Medulla oblongata (tissue), 1 donor: ENCODE measurements at regions not wholly inside any gene's neighbourhood (a gene's known extent, or its start where the extent isn't known, plus 50 kb on each side); places are given as distances from the start of the nearest gene placed in this dataset.

ENCODE experiments used
- DNase-seq: peaks from one replicate; pipeline ENCODE4 v3.0.0-alpha.2; 2015; ENCODE audit errors: extremely low spot score

DNA sequence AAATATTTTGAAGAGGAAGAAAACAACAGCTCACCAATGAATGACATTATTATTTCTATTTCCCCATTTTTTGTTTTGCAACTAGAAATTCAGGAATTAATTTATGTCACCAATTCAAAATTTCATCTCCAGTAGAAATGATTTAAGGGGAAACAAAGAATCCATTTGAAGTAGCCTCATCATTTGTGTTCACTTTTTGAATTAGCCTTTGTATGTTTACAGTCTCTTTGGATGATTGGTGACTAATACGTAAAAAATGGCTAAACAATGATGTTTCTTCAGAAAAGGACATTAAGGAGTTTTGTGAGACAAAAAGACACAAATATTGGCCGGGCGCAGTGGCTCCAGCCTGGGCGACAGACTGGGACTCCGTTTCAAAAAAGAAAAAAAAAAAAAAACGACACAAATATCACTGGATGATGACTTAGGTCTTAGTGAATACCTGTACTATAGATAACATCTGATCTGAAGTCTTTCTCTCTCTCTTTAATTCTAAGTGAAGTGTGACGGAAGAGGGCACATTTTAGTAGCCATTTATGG lies 313.2 kb downstream of the PIK3C3 start:
- no peak for DNase-seq

DNA sequence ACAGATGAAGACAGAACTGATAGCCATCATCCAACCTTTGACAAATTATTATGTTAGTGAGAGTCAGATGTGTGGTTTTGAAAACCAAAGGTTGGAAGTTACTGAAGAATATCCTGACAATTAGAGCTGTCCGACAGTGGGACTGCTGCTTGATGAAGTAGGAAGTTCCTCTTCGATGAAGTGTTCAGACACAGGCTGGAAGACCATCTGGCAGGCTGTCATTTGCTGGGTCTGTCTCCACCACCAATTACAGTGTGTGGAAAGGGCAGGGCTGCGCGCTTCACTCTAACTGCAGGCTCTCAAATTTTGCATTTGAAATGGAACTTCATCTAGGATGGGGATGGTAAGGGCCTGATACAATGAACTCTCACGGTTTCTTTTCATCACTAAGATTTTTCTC lies 313.8 kb downstream of the PIK3C3 start:
- no peak for DNase-seq

GRCh38 chr18:42271647-42272414 lies 316.8 kb downstream of the PIK3C3 start:
- no peak for DNase-seq

DNA sequence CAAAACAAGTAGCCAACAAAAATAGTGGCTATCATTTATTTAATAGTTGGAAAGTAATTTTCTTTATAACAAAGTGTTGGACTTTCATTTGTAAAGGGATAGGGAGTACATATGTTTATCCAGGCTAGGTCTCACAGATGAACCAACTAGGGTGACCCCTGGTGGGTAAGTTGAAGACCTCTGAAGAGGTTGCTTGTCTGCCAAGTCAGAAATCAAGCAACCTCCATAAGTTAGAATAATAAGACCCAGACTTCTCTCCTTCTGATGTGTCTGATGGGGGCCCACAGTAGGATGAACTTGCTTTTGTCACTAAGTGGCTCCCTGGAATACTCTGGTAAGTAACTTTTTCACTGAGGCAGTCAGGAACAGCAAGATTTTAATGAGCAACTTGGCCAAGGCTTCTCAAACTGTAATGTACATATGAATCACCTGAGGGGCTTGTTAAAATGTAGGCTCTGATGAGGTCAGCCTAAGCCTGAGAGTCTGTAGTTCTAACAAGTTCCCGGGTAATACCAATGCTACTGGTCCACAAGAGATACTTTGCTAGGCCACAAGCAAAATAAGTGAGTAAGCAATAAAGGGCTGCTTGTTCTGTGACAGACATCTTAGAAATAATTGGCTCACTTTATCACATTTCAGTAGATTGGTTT lies 319.6 kb downstream of the PIK3C3 start:
- peak; percentile 10 for DNase-seq

DNA sequence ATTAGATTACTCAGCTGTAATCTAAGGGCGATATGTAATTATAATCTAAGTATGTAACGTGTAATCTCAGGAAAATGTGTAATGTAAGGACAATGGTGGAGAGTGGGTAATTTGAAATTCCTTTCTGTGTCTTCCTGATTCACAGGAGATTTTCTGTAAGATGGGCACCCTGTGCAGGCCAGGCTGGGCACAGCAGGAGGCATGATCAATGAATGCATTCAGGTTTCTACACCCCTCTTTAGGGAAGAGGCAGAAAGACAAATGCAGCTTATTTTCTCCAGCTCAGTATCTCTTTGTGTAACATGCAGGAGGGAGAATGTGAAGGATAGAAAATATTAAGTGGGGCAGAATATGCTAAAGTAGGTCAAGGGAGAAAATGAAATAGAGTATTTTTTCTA lies 320.1 kb downstream of the PIK3C3 start:
- DNase-seq, result peak; percentile 9

- no peak for DNase-seq
Measured at GRCh38 chr18:42275949-42276730, 321.1 kb downstream of the PIK3C3 start.

GRCh38 chr18:42281124-42281523 lies 326.1 kb downstream of the PIK3C3 start:
- no peak for DNase-seq

DNA sequence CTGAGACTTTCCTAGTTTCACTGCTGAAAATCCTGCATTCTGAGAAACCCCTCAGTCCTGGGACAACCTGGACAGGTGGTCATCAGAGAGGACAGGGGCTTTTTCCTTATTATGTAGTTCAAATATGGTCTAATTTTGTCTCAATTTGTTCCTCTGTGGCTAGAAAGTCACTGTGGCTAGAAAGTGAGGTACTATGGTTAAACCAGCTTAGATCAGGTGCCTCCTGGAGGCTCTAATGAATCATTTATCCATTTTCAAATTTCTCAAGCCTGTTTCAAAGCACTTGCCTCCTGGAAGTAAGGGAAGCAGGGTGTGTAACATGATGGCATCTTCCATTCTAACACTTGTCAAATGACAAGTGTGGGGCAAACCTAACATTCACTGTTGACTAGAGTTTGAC lies 326.8 kb downstream of the PIK3C3 start:
- no peak for DNase-seq

DNA sequence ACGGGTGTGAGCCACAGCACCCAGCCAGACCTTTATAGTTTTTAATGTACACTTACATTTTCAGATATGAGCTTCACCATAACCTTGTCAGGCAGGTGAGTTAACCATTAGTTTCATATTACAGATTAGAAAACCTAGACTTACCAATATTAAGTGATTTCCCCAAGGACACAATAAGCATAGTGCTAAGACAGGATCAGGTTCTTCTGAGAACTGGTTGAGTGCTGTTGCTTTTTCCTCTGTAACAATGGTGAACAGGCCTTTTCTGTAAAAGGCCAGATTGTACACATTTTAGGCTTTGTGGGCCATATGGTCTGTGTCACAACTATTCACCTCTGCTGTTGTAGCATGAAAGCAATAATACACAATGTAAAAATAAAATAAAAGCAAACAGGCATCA lies 332.0 kb downstream of the PIK3C3 start:
- DNase-seq, result no peak

DNA sequence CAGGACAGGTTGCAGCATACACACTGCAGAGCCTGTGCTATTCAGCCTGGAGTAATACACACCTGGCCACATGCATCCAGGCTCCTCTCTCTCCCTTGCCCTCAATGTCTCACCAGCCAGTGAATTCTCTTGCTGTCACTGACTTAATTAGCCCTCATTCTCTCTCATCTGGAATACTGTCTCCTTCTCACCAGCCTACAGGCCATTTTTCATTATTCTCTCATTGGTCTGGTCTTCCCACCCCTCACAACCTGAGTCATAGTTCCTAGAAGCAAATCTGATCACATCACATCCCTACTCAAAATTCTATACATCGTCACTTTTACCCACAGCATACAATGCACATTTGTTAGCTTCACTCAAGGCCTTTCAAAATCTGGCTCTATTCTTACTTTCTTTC lies 333.1 kb downstream of the PIK3C3 start:
- no peak for DNase-seq

- DNase-seq, result no peak
Measured at GRCh38 chr18:42289526-42289925, 334.5 kb downstream of the PIK3C3 start.

GRCh38 chr18:42290318-42291307 lies 335.6 kb downstream of the PIK3C3 start:
- DNase-seq, result no peak

DNA sequence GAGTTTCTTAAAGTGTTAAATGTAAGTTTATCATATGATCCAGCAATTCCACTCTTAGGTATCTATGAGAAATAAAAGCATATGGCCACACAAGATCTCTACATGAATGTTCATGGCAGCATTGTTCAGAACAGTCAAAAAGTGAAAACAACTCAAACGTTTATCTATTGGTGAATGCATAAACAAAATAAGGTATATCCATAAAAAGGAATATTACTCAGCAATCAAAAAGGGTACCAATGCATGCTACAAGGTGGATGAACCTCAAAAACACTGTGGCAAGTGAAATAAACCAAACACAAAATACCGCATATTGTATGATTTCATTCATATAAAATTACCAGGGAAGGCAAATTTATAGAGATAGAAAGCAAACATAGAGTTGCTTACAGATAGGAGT lies 337.6 kb downstream of the PIK3C3 start:
- no peak for DNase-seq

DNA sequence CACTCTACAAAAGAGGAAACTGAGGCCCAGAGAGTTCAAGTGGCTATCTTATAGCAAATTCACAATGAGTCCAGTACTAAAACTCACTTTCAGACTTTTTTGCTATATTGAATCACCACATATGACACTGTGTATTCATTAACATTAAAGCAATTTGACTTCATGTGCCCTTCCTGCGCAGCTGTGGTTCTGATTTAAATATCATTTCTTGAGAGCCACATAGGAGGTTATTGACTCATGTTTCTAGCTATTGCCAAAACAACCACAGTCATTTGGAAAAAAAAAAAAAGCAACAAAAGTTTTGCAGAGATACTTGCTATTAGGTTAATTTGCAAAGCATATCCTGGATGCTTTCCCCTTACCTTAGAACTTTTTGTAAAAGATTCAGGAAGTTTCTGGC lies 341.2 kb downstream of the PIK3C3 start:
- no peak for DNase-seq

- DNase-seq, result no peak
Measured at GRCh38 chr18:42296723-42297122, 341.7 kb downstream of the PIK3C3 start.

DNA sequence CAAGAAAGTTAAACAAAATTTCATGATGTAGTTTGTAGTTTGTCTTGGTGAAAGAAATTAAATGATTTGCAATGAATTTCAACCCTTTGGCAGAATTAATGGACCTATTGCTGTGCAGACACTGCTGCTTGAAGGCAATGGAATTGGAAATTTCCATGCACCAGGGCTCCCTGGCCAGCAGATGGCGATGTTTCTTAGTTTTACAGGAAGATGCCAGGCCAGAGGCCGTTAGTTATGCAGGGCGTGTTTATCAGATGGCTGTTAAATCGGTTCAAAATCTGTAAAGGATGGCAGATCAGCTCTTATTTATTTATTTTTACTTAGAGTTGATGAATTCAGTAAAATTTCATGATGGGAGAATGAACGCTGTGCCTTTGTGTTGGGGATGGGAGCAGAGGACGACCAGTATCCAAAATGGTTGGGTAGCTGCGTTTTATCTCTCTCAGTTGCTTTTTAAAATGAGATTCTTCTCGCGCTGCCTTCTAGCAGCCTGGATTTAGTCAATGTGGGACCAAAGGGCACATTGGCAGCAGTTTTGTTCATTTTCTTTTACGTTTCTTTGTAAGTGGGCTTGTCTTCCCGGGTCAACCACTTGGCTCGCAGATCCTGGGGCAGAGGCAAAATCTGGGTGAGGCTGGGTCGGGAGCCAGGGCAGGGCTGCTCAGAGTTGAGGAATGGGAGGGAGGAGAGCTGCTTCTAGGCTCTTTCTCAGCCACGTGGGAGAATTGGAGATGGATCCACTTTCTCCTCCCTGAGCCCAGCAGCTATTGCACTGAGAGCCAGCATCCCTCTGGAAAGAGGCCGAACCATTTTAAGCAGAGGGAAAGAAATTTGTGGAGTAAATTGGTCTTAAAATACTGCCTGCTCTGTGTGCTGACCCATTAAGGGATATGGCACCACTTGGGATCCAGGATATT lies 344.0 kb downstream of the PIK3C3 start:
- DNase-seq, result peak; percentile 95

DNA sequence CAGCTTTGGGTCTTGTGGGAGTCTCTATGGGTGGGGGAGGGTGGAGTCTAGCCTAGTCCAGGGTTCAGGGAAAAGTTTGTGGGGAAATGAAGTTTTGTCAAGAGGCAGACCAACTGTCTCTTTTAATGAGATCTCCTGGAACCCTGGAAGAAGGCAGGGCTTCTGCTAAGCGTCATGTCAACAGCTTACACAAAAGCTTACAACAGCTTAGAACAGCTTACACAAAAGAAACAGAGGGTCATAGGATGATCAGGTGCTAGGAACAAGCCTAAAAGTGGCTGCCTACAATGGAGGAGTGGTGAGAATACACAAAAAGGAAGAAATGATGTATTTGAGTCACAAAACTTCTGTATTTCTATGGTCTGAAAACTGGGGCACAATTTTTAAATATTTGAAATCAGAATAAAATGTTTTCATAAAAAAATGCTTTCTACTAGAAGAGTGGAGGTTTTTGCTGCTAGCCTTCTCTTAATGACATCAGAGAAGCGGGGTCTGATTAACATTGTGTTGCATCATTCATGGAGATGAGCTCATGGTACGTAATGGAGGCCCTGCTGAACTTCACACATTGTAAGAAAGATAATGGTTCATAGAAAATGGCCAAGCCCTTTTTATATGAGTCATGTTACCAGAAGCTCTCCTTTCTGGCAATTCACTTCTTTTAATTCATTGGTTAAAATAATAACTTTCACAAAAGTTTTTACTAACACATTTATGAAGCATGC lies 351.0 kb downstream of the PIK3C3 start:
- no peak for DNase-seq

DNA sequence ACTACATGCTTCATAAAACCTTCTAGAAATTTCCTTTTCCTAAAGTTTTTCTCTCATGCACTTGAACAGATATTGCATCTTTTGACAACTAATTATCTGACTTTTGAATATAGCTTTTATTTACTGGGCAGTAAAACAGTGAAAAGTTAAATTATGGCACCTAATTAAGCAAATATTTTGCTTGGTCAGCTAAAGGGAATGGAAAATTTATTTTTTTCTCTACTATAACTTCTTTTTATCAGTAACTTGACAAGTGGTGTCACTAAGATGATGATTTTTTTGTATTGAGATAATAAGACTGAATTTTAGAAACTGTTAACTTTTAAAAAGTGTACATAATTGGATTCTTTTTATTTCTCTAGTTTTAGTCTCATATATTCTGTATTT lies 351.6 kb downstream of the PIK3C3 start:
- DNase-seq, result no peak

DNA sequence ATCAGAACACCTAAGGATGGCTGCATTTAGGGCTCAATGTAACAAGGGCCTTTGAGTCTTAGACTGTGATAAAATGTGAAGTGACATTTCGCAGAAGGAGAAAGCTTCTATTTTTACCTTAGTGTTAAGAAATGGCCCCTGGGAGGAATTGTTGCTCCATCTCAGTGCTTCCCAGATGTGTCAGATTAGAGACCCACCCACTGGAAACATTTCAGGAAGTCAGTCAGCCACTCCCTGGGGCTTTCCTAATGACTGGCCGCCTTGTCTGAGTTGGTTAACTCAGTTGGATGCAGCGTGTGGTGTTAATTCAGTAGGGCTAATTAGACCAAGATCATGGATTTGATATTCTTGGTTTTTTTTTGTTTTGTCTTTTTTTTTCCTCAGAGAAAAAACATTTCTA lies 355.9 kb downstream of the PIK3C3 start:
- no peak for DNase-seq

- DNase-seq, result no peak
Measured at GRCh38 chr18:42326752-42327151, 371.7 kb downstream of the PIK3C3 start.
